PFSK-1 (cell line): ENCODE measurements at regions not wholly inside any gene's neighbourhood (a gene's known extent, or its start where the extent isn't known, plus 50 kb on each side); places are given as distances from the start of the nearest gene placed in this dataset.

Experiments used
- POLR2AphosphoS5 ChIP-seq: IDR thresholded peaks from 2 replicates; pipeline ENCODE4 v1.6.1; 2012; ENCODE audit warnings: low read depth, mild to moderate bottlenecking, control low read depth, low read length, moderate library complexity
- SIN3A ChIP-seq: IDR thresholded peaks from 2 replicates; pipeline ENCODE4 v1.6.1; 2012; ENCODE audit warnings: mild to moderate bottlenecking, low read length, moderate library complexity, borderline replicate concordance; ENCODE audit not compliant: insufficient read depth
- TAF1 ChIP-seq: IDR thresholded peaks from 2 replicates; pipeline ENCODE4 v1.6.1; 2012; ENCODE audit warnings: low read length, control low read depth, borderline replicate concordance; ENCODE audit not compliant: insufficient read depth
- TF ChIP-seq, protein P1 (sequence below), 2 experiments: IDR thresholded peaks; 2 replicates each; pipeline versions ENCODE4 v1.6.1 to v1.8.0; 2011 to 2012; ENCODE audit warnings: low read depth in 2 of 2, low read length in 2 of 2, control low read depth in 1 of 2, inconsistent platforms in 1 of 2, mild to moderate bottlenecking in 1 of 2, moderate library complexity in 1 of 2; ENCODE audit not compliant: insufficient read depth in 1 of 2

DNA sequence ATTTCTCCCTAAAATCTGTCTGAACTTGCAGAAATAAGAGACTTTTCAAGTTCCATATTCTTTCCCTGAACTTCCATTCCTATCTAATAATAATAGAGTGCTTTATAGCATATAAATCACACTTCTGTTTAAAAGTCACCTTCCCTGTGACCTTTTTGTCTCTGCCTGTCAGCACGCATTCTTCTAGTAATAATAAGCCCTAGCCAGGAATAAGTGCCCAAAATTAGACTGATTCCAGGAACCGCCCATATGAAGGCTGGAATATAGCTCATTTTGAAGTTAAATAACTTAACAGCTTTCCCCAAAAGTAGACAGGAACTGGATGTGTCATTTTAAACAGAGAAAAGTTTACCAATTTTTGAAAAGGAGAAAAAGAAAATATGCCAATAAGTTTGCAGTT, 576.5 kb downstream of the EPHA4 start:
- TF ChIP-seq SIN3A (no peak), POLR2AphosphoS5 (no peak), TAF1 (no peak)
- TF ChIP-seq, protein P1, sequence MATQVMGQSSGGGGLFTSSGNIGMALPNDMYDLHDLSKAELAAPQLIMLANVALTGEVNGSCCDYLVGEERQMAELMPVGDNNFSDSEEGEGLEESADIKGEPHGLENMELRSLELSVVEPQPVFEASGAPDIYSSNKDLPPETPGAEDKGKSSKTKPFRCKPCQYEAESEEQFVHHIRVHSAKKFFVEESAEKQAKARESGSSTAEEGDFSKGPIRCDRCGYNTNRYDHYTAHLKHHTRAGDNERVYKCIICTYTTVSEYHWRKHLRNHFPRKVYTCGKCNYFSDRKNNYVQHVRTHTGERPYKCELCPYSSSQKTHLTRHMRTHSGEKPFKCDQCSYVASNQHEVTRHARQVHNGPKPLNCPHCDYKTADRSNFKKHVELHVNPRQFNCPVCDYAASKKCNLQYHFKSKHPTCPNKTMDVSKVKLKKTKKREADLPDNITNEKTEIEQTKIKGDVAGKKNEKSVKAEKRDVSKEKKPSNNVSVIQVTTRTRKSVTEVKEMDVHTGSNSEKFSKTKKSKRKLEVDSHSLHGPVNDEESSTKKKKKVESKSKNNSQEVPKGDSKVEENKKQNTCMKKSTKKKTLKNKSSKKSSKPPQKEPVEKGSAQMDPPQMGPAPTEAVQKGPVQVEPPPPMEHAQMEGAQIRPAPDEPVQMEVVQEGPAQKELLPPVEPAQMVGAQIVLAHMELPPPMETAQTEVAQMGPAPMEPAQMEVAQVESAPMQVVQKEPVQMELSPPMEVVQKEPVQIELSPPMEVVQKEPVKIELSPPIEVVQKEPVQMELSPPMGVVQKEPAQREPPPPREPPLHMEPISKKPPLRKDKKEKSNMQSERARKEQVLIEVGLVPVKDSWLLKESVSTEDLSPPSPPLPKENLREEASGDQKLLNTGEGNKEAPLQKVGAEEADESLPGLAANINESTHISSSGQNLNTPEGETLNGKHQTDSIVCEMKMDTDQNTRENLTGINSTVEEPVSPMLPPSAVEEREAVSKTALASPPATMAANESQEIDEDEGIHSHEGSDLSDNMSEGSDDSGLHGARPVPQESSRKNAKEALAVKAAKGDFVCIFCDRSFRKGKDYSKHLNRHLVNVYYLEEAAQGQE (IDR thresholded peaks at IDR 0.05; ENCODE audit: insufficient read depth in 1 of 2, low read depth in 2 of 2, low read length in 2 of 2) = no peak
